ENCODE measurements at regions not wholly inside any gene's neighbourhood (a gene's known extent, or its start where the extent isn't known, plus 50 kb on each side); places are given as distances from the start of the nearest gene placed in this dataset.

DNA sequence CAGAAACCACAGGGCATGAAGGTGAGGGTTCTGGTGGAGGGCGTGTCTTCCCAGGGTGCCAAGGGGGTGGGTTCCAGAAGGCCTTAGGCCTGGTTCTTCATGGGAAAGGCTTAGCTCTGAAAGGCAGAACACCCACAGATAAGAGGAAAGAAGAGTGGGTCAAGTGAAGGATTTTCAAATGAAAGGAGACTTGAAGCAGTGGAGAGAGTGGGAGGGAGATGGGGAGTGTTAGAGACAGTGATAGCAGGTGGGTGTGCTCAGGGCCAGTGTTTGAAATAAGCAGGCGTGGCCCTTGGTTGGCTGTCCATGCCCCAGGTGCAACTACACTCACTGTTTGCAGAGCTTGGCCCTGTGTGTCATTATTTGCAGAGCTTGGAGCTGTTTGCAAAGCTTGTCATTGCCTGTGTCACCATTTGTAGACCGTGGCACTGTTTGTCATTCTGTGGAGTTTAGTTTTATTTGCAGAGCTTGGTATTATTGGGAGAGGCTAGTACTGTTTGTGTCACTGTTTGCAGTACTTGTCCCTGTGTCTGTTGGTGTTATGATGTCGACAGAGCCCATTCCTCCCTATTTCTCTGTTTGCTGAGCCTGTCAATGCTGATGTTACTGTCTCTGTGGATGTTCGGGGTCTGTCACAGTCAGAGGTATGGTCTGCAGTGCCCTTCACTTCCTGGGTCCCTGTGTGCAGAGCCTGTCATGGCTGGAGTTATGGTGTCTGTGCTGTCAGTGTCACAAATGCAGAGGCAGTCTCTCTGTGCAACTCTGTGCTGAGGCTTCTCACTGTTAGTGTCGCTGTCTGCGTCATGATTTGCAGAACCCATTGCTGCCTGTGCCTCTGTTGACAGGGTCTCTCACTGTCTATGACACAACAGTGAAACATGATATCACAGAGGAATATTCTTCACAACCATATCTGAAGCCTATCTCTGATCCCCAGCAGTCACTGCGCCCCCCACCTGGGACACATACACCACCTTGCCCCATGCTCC is 127.7 kb upstream of the LRFN2 start:
- DNase-seq: no peak

DNA sequence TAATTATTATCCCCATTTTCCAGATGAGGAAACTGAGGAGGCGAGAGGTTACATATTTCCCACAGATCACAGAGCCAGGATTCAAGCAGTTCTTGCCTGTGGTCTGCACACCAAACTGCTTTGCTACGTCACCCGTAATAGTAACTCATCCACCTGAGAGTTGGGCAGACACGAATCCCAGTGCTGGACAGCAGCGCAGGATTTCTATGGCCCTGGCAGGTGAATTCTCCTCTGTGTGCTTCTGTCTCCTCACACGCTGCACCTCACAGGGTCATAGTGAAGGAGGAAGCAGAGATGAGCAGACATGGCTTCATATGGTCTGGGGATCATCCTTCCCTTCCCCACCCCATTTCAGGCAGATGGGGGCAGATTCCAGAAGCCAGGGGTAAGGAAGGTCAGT is 127.0 kb upstream of the LRFN2 start:
- no peak for DNase-seq

DNA sequence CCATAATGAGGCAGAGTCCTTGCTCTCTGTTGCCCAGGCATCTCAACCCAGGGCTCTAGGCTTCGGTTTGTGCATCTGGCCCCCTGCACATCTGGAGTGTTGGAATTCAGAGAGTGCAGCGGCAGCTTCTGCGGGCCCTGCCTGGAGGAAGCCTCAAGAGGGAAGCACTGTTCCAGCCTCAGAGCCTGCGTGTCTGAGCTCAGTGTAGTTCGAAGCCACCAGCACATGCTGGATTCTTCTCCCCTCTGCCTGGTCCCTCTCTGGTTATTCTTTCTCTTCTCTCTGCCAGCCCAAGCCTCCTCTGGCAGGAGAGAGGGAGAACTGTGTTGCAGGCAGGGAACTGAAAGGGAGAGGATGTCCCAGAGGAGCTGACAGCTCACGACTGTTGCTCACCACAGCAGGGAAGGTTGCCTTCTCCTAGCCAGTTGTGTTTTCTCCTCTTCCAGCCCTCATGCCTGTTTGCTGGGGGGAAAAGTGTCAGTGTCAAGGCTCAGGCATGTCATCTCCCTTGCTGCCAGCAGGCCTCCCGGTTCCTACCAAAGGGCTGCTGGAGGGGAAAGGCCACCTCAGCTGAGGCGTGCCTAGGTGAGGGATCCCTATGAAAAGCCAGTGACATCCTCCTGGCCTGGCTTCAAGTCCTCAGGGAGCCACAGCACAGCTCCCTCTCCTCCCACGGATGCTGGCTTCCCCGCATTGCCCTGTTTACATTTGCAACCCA is 126.0 kb upstream of the LRFN2 start:
- DNase-seq: no peak

DNA sequence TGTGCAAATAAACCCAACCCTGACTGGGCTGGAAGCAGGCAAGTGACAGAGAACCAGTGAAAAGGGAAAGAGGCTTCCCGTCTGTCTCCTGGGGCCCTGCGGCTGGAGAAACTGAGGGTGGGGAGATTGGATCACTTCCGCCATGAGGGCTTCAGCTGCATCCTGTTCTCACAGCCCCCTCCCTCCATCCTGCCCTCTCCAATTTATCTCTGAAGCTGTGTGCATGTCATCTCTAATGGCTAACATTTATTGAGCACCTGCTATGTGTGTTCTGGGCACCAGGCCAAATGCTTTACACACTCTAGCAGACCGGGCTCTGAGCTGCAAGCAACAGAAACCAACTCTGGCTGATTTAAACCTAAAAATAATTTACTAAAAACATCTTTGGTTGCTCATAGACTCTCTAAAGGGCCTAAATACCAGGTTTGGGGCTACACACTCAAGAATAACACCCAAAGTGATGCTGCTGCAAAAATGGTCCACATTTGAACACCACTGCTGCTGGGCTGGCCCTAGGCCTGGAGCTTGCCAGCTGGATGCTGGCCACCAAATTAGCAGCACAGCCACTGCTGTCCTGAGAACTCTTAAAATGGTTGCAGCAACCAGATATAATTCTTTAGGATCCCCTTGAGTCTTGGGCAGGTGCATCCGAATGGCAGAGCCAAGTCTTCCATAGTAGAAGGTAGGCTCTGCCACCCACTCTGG is 123.6 kb upstream of the LRFN2 start:
- DNase-seq: no peak

GRCh38 chr6:40708049-40708448 is 120.9 kb upstream of the LRFN2 start:
- DNase-seq: no peak

DNA sequence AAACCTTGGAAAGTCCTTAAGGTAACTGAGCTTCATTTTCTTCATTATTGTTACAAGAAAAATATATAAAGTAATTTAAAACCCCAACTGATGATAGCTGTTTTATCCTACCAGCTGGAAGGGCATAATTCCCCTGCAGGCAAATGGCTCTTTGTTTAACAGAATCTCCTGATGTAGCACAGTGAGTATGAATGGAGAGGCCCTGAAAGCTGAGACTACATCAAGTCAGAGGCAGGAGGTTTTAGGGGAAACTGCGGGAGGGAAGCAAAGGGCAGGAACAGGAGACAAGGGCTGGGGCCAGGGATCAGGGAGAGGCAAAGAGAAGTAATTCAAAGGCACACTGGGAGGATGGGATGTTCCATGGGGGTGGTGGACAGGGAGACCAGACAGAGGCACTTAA is 119.0 kb upstream of the LRFN2 start:
- DNase-seq: no peak

- DNase-seq: no peak
These were observed 118.2 kb upstream of the LRFN2 start for GRCh38 chr6:40705354-40705753.

DNA sequence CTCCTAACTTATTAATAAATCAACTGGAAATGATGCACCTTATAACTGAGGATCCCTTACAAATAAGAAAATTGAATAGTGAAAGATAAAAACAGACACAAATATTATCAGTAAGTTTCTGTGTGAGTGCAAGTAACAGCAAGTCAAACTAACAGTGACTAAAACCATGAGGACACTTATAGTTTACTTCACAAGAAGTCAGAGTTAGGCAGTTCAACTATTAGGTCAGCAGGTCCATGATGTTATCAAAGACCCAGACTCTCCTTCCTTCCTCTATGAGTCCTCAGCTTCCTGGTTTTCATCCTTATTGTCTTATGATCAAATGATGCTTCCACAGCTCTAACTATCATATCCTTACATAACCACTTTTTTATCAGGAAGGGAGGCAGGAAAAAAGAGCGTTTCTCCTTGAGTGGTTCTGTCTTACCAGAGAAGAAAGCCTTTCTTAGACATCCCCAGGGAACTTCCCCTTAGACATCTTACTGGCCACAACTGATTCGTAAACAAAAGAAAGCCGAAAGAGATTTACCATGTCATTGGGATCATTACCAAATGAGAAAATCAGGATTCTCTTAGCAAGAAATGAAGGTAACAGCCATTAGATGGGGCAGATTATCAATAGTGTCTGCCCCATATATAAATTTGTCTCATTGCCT is 114.3 kb upstream of the LRFN2 start:
- no peak for DNase-seq

GRCh38 chr6:40700006-40700580 is 112.9 kb upstream of the LRFN2 start:
- no peak for DNase-seq

GRCh38 chr6:40695750-40696415 is 108.7 kb upstream of the LRFN2 start:
- DNase-seq: no peak

- no peak for DNase-seq
These were observed 108.0 kb upstream of the LRFN2 start for GRCh38 chr6:40695114-40695513.

- no peak for DNase-seq
These were observed 106.6 kb upstream of the LRFN2 start for GRCh38 chr6:40693768-40694167.

- no peak for DNase-seq
These were observed 105.2 kb upstream of the LRFN2 start for GRCh38 chr6:40692337-40692736.

DNA sequence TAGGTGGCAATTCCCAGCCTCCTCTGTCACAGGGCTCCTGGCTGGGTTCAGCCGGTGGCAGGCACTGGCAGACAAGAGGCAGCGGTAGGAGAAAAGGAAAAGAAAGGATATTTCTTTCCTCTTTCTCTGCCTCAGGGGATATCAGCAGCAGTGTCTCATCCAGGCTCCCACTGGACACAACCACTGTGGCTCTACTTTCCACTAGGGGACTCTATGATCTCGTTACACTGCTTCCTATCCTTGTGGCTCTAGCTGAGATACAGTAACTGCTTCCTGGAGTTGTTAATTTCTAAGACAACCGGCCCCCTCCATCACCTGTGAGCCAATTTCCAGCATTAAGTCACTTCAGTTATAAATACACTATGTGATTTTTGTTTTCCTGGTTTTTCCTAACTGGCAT is 102.0 kb upstream of the LRFN2 start:
- DNase-seq: no peak

GRCh38 chr6:40688214-40688761 is 101.1 kb upstream of the LRFN2 start:
- DNase-seq: no peak

GRCh38 chr6:40685862-40686261 is 98.7 kb upstream of the LRFN2 start:
- DNase-seq: no peak

GRCh38 chr6:40681622-40682021 is 94.5 kb upstream of the LRFN2 start:
- no peak for DNase-seq

GRCh38 chr6:40678941-40679340 is 91.8 kb upstream of the LRFN2 start:
- no peak for DNase-seq

- DNase-seq: no peak
These were observed 87.0 kb upstream of the LRFN2 start for GRCh38 chr6:40674170-40674569.

- no peak for DNase-seq
These were observed 84.9 kb upstream of the LRFN2 start for GRCh38 chr6:40672087-40672486.

GRCh38 chr6:40671694-40672050 is 84.5 kb upstream of the LRFN2 start:
- DNase-seq: no peak
